AG04450 (cell line): ENCODE measurements at regions not wholly inside any gene's neighbourhood (a gene's known extent, or its start where the extent isn't known, plus 50 kb on each side); places are given as distances from the start of the nearest gene placed in this dataset.

Source experiments
- CTCF ChIA-PET: fragments of 300-600, 350-600 bp; formaldehyde crosslinking; extraction: SDS; loops from one replicate; lab custom pipeline; 2022; ENCODE audit warnings: antibody characterized with exemption, inconsistent platforms; lab: Charles Lee
- POLR2A ChIA-PET: fragments of 350-600 bp; formaldehyde crosslinking; extraction: SDS; loops from one replicate; lab custom pipeline; 2021; ENCODE audit warnings: antibody characterized with exemption, inconsistent platforms; lab: Yijun Ruan, JAX
- DNase-seq: peaks from one replicate; pipeline ENCODE4 v3.0.0-alpha.2; 2011; ENCODE audit warnings: low read depth, low spot score
- H3K27ac ChIP-seq: one replicate; pipeline ENCODE4 v1.5.1; 2012; ENCODE audit warnings: low read depth, low read length, control low read depth
- H3K27me3 ChIP-seq: one replicate; pipeline ENCODE4 v1.6.0; 2012; ENCODE audit warnings: low read length; ENCODE audit not compliant: control insufficient read depth, insufficient read depth
- H3K4me3 ChIP-seq: 2 replicates; pipeline ENCODE4 v1.5.1; 2011; ENCODE audit warnings: mild to moderate bottlenecking, low read depth, low read length, control low read depth
- H3K9me3 ChIP-seq: 2 replicates; pipeline ENCODE4 v1.5.1; 2012; ENCODE audit warnings: low read length; ENCODE audit not compliant: control insufficient read depth, insufficient read depth
- CTCF ChIP-seq: IDR thresholded peaks from 2 replicates; pipeline ENCODE4 v1.5.1; 2011; ENCODE audit warnings: low read depth, low read length, control low read depth, inconsistent platforms

GRCh38 chr5:12999667-13000066 lies 944.8 kb downstream of the DNAH5 start:
- DNase-seq, result no peak
- no peak overlapping the region for H3K4me3 ChIP-seq
- no peak overlapping the region for H3K27ac ChIP-seq
- H3K27me3 ChIP-seq, result no peaks in the 10 kb centered on the region
- CTCF ChIA-PET, result no interaction called here
- POLR2A ChIA-PET, result no interaction called here
- TF ChIP-seq CTCF, result no peak
- no peaks in the 10 kb centered on the region; the same call in 1 of the 2 replicates for H3K9me3 ChIP-seq

DNA sequence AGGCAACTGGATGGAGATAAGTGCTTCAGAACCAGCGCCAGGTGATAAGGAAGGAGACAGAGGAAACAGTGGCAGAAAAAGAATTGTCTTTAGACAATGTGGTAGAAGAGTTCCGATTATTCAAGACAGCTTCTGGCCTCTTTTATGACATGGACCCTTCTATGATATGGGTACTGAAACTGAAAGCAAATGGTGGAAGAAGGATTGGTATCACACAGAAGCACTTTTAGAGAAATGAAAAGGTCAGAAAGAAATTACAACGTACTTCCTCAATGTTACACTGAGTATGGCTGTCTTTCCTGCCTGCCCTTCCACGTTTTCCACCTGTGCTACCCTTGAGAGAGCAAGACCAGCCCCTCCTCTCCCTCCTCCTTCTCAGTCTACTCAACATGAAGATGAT lies 959.3 kb downstream of the DNAH5 start:
- H3K27me3 ChIP-seq, result no peaks in the 10 kb centered on the region
- no peak for TF ChIP-seq CTCF
- H3K4me3 ChIP-seq, result no peak overlapping the region
- DNase-seq, result no peak
- CTCF ChIA-PET, result no interaction called here
- POLR2A ChIA-PET, result no interaction called here
- no peak overlapping the region for H3K27ac ChIP-seq
- peaks cover 5% of the 10 kb centered on the region for H3K9me3 ChIP-seq

GRCh38 chr5:12974856-12975255 lies 969.6 kb downstream of the DNAH5 start:
- DNase-seq, result no peak
- no peak overlapping the region for H3K27ac ChIP-seq
- no peak for TF ChIP-seq CTCF
- POLR2A ChIA-PET, result no interaction called here
- no peaks in the 10 kb centered on the region for H3K27me3 ChIP-seq
- H3K4me3 ChIP-seq, result no peak overlapping the region
- no peaks in the 10 kb centered on the region for H3K9me3 ChIP-seq
- CTCF ChIA-PET, result no interaction called here

DNA sequence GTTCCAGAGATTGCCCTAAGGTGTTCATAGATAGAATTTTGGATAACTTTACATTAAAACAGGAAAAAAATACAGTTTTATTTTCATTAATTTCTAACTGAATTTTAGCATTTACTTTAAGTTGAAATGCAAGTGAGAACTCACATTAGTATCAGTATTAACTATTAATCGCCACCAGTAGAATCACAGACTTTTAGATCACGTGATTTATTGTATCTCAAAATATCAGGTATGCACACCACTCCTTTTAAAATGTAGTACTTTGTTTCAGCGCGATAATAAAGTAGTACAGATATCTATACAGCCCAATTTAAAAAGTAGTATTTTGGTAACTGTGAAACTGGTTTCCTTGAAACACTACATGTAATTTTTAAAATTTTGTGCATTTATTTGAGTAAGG lies 978.7 kb downstream of the DNAH5 start:
- no peak for TF ChIP-seq CTCF
- DNase-seq, result no peak
- Histone ChIP-seq H3K9me3 (peaks cover 3% of the 10 kb centered on the region), H3K4me3 (no peak overlapping the region), H3K27ac (no peak overlapping the region), H3K27me3 (no peaks in the 10 kb centered on the region)
- POLR2A ChIA-PET, result no interaction called here
- CTCF ChIA-PET, result no interaction called here

DNA sequence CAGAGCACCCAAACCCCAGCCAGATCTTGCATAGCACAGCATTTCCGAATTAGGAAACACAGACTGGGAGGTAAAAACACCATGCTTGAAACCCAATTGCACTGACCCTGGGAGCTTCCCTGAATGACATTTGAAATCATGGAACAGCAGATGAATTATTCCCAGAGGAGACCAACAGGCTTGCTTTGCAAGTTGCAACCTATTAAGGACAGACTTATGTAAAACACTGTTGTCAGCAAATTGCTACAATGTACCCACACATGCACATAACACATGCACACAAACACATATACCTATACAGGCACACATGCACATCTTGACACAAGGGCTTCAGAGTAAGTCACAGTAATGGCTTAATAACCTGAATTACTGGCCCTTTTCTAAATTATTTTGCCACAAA lies 984.8 kb downstream of the DNAH5 start:
- CTCF ChIA-PET, result no interaction called here

More for the DNA sequence above, 984.8 kb downstream of the DNAH5 start:
- H3K9me3 ChIP-seq, result no peaks in the 10 kb centered on the region
- H3K4me3 ChIP-seq, result no peak overlapping the region
- POLR2A ChIA-PET, result no interaction called here
- TF ChIP-seq CTCF, result no peak
- H3K27ac ChIP-seq, result no peak overlapping the region
- no peaks in the 10 kb centered on the region for H3K27me3 ChIP-seq
- no peak for DNase-seq
